HG03095 (cell line): ENCODE measurements at regions not wholly inside any gene's neighbourhood (a gene's known extent, or its start where the extent isn't known, plus 50 kb on each side); places are given as distances from the start of the nearest gene placed in this dataset.
"Not testable (repeated sequence)": the region's sequence is repeated elsewhere in the genome, so short reads cannot be mapped to it uniquely, and the experiment has no call there.

Experiments
- ATAC-seq: cut with Tn5 transposase; IDR thresholded peaks from one replicate; pipeline ENCODE4 v1.9.1; 2021; ENCODE audit warnings: moderate library complexity; ENCODE audit not compliant: unreplicated experiment

DNA sequence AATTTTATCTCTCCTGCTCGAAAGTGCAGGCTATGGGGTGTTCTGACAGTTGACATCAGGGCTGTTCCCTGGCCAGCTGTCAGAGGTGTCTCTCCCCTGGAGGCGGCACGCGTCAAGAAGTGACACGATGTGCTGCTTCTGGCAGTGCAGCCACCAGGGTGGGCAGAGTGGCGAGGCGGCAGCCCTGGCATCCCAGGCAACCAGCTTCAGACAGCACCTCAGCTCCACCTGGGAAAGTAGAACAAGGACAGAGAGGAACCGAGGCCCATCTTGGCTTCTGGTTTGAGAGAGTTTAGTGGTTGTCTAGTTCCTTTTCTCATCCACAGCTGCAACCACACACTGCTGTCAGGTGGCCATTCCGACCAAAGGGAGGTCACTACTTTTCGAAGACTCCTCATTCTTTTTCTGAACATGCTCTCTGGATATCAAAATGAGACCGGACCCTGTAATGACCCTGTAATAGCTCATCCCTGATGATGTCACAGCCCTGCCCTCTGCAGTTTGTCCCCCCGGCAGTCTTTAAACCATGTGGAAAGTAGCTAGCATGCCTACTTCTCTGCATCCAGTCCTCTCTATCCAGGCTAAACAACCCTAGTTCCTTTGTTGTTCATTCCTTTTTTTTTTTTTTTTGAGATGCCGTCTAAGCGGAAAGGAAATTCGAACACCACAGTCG lies 381.0 kb upstream of the NRP1 start:
- ATAC-seq: no peak

DNA sequence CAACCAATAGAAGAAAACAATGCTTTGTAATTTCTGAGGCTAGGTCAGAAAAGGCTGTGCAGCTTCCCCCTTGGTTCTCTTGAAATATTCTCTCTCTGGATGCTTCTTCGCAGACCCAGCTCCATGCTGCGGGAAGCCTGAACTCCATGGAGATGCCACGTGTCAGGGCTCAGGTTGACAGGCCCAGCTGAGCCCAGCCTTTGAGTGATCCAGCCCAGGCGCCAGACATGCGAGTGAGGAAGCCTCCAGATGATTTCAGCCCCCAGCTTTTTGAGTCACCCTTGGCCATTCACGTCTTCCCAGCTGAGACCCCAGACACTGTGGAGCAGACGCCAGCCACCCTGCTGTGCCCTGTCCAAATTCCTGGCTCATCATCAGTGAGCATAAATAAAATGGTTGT lies 378.4 kb upstream of the NRP1 start:
- no peak for ATAC-seq

DNA sequence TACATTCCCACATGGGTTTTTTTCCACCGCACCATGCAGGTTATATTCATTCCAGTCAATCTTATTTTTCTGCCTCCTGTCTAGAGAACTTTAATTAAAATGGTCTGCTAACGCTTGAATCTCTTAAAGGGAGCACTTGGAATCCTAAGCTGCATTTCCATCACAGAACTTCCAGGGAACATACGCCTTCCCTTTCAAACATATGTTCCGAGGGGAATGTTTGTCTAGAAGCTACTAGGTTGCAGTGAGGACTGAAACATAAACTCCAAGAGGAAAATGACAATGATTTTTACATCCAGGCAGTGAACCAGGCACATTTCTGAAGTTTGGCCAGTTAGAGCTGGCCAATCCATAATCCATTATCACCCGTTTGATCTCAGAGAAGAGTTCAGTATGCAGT lies 375.5 kb upstream of the NRP1 start:
- ATAC-seq: no peak

DNA sequence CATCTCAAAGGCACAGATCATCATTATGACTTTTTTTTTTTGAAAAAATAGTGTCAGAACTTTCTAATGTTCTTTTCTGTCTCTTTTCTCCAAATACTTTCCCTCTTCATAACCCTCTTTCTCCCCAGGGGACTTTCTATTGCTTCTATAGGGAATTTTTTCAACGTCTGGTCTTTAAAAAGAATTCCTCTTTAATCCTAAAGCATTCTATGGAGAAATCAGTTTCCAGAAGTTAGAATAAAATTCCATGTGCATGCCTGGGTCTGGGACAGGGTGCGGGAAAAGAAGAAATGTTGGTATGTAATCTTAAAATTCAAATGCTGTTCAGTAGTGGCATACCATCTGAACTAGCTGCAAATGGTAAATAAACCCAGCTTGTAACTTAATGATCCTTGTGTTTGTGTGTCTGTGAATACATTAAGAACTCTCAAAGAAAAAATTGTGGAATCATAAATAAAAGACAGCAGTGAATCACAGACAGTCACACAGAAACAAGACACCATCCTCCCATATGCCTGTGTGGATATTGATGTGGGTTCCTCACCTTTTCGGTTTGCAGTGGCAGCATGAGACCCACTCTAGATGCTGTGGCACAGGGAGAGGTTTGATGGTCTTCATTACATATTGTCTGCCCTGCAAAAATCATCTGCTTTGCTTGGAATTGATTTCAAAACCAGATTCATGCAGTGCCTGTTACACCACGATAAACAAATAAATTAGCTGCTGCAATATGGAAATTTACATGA lies 374.7 kb upstream of the NRP1 start:
- ATAC-seq: no peak

DNA sequence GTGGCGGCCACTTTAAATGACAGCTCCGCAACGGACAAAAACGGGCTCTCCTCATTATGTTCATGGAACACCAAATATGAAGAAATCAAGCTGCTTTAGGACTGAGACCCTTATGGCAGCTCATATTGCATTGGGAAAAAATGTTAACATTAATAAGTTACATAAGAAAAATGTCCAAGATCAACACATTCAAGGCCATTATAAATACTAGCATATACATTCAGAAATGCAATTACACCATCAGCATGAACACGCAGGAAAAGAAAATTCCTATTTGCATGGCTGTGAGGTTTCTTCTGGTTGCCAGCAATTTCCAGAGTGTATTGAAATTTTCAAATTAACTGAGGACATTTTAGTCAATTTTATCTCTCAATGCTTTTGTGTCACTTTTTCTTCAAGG lies 374.1 kb upstream of the NRP1 start:
- ATAC-seq: no peak

DNA sequence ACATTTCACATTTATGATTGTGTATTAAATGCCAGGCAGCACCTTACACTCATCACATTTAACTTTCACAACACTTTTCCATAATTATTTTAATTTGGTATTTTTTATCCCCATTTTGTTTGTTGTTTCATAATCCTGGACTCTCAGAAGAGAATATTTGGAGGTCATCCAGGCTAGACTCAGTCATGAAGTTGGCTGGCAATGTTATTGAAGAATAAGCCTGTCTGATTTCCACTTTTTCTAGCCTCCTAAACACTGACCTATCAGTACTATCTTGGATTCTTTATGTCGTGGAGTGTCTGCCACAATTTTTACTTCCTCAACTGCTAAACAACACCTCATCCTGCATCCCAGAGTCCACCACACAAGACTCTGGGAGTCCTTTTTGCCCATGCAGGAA lies 372.3 kb upstream of the NRP1 start:
- ATAC-seq: no peak

DNA sequence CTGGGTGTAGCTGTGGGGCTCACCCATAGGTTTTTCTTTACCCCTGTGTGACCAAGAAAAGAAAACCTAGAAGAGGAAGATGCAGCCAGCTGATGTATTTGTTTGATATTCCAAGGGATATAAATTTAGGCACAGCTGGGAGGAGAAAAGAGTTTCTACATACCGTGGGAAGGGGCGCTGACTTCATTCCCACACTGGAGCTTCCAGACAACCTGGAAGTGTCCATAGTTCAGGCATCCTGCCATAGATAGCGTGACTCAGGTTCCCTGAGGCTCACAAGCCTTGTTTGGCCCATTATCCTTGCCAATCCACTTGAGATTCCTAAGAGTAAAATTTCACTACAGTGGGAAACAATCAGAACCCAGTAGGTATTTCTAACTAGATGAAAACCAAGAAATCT lies 371.7 kb upstream of the NRP1 start:
- ATAC-seq: no peak

DNA sequence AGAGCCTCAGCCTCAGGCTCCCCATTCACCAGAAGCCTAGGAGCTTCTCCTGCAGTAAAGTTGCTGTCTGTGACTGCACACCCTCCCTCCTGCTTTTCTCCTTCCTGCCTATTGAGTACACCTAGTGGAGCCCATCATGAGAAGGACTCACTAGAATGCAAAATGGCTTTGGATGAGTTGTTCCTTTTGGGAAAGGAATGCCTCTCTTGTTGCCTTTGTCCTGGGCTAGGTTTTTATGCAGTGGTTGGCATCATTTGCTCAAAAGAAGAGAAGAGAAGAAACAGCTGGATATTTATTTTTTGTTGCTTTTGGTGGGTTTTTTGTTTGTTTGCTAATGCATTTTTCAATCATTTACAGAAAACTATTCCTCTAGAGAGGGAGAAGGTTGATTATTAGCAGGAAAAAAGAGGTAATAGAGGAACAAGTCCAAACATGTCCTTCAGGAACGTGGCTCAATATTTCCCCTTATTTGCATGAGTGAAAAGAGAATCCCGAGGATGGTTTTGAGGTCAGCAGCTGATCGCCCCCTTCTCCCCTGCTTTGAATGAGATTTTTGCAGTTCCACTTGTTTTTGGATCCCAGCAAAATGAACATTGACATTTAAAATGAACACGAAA lies 369.9 kb upstream of the NRP1 start:
- no peak for ATAC-seq

DNA sequence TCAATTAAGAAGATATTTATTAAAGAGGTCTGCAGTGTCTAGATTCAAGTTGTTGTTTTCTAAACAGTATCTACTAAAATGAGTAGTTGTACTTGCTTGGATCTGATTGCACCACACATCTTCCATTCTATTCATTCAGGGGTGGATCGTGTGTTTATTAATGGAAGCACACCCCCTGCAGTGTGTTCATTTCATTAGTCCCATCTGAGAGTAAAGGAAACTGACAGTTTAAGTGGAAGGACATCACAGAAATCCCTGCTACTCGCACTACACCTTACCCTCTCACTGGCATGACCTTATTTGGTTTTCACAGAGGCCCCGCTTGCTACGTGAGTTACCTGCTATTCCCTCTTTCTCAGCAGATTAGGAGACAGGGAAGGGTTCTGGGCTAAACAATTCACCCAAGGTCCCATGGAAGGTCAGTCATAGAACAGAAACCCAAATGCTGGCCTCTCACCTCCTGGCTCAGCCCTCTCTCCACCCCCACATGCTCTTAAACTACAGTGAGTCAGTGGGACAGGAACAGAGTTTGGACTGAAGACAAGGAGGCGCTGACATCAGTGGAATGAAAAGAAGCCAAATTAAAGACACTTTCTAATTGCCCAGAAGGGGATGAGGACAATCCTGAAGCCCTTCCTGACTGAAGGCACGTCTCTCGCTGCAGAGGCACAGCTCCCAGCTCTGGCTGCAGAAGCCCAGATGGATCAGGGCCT lies 369.2 kb upstream of the NRP1 start:
- ATAC-seq: no peak

DNA sequence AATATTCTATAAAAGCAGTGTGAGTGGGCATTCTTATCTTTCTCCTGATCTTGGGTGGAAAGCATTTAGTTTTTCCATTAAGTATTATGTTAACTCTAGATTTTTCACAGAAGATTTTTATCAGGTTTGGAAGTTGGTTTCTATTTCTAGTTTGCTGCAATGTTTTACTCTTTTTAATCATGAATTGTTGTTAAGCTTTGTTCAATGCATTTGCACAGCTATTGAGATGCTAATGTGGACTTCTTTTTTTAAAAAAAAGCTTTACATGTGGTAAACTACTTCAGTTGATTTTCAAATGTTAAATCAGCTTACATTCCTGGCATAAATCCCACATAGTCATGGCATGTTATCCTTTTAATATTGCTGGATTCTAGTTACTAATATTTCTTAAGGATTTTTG lies 363.6 kb upstream of the NRP1 start:
- no peak for ATAC-seq

DNA sequence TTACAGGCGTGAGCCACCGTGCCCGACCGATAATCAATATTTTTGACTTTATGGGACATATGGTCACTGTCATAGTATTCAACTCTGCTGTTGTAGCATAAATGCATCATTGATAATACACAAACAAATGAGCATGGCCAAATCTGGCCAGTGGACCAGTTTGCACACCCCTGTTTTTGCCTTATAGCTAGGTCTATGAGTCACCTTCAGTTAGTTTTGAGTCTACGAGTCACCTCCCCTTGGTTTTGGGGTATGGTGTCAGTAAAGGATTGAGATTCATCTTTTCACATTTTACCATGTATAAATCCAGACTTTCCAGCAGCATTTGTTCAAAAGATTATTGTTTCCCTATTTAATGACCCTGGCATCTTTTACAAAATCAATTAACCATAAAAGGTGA lies 362.5 kb upstream of the NRP1 start:
- no peak for ATAC-seq

DNA sequence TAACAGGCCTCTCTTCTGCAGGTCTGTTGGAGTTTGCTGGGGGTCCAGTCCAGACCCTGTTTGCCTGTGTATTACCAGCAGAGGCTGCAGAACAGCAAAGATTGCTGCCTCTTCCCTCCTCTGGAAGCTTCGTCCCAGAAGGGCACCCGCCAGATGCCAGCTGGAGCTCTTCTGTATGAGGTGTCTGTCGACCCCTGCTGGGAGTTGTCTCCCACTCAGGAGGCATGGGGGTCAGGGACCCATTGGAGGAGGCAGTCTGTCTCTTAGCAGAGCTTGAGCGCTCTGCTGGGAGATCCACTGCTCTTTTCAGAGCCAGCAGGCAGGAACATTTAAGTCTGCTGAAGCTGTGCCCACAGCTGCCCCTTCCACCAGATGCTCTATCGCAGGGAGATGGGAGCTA lies 361.1 kb upstream of the NRP1 start:
- ATAC-seq: no peak

DNA sequence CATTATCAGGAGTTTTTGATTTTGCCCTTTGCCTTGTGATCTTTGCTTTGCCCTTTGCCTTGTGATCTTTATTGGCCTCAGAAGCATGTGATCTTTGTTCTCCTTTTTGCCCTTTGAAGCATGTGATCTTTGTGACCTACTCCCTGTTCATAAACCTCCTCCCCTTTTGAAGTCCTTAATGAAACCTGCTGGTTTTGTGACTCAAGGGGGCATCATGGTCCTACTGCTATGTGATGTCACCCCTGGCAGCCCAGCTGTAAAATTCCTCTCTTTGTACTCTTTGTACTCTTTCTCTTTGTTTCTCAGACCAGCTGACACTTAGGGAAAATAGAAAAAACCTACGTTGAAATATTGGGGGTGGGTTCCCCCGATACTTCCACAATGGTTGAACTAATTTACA lies 356.1 kb upstream of the NRP1 start:
- ATAC-seq: not testable (repeated sequence)

DNA sequence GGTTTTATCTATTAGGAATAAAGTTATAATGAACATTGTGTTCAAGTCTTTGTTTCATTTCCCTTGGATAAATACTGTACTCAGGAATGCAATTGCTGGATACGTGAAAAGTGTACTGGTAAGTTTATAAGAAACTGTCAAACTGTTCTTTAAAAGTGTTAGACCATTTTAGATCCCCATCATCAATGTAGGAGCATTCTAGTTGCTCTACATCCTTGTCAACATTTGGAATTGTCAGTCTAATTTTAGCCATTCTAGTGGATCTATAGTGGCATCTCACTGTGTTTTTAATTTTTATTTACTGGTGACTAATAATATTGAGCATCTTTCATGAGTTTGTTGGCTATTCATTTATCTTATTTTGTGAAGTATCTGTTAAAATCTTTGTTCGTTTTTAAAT lies 354.0 kb upstream of the NRP1 start:
- no peak for ATAC-seq

DNA sequence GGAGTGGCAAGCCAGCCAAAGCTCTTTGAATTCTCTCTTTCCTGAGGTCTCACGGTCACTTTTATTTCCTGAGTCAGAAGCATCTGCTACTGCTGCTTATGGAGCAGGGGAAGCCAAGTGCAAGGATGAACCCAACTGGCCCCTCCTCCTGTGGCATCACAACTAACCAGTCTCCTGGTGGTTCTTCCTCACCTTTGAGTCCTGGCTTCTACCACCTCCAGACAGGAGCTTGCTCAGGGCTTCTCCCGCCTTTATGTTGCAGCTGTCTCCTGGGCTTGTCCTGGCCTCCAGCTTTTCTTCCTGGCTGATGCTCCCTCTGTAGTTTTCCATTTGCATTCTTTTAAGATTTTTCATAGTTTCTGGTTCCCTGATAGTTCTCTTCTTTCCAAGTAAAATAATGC lies 349.7 kb upstream of the NRP1 start:
- no peak for ATAC-seq

DNA sequence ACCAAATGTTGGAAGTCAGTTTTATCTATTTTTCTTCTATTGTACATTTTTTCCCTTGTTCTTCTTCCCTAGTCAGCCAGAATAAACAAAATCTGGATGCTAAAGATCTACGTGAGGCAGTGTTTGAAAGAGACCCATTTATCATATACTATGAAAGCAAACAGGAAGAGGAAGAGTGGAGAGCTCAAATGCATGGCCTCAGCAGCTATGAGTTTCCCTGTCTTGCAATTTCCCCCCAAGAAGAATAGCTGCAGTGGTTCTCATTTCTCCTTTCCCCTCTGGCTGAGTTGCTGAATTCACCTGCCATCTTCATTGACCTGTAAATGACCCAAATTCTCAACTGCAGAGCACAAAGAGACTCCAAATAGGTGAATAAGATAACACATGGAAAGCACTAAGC lies 347.1 kb upstream of the NRP1 start:
- ATAC-seq: no peak

DNA sequence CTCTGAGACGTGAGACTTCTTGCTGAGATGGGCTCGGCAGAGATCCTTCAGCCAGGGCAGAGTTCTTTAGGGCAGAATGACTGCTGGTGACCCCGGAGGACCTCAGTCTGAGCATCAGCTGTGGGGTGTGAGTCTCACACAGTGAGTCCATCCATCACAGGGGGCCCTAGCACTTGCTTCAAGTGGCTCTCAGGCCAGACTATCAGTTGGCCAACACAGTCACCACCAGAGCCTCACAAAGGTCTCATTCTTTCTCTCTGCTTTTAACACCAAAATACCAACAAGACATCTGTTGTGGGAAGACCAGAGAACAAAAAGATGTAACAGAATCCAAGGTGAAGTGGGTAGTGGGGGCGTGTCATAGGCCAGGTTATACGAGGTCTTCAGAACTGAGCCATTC lies 345.6 kb upstream of the NRP1 start:
- ATAC-seq: no peak

DNA sequence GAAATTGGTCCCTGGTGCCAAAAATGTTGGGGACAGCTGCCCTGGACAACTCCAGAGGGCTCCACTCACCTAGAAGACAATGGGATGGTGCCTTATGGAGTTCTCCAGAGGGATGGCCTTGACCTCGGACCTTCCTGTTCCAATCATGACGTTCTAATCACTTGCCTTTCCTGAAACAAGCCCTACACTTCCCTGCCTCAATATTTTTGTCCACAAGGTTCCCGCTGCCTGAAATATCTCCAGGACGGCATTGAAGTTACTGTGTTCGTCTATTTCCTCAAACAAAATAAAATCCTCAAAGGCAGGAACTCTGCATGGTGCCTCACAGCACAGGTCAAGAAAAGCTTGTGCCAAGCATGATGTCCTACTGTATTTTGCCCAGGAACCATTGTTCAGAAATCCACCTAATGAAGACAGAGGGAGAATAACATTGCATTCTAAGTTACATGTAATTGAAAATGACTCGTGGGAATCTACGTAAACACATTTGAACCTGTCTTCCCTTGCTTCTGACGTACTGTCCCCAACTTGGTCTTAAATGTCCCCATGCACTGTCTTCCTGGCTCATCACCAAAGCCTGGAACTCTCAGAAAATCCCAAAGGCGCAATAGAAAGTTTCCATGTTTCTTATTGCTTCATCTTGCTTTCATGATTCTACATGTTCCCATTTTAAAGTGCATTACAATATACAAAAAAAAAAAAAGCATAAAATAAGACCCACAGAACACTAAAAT lies 342.3 kb upstream of the NRP1 start:
- no peak for ATAC-seq

DNA sequence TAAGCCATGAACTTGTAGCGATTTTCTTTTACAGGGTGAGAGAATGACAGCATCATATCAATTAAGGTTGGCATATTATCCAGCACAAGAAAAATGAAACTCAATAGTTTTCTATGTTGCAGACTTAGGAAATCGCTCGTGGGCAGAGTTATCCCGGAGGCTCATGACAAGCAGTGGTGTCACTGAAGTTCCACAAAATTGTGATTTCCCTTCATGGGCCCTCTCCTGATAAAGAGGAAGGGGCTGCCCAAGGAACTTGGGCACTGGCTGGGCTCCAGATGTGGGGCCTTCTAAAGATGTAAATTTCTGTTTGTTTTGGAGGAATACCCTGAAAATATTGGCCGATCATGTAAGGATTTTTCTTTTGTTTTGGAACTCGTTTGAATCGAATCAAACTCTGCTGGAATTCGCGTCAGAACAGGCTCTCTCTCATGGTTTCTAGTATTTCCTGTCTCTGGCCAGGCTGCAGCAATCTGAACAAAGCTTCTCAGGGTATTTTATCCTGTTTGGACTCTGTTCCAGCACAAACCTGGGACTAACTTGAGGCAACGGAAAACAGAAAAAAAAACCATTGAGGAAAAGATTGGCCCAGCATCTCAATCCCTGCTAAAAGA lies 340.6 kb upstream of the NRP1 start:
- no peak for ATAC-seq

DNA sequence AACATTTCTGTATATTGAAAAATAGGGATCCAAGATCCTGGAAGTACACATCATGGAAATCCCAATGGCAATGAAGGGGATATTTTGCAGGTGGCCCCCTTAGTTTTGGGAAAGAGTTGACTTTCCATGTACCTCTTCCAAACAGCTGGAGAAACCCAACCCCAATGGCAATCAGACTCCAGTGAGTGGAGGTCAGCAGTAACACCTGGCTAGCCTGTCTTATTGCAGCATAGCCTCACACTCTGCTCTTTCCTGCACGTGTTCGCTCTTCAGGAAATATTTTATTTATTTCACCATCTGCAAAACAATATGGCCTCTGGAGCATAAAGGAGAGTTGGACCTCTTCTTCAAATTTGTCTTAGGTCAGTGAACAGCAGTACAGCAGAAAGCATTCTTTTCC lies 340.0 kb upstream of the NRP1 start:
- ATAC-seq: no peak
